K562 (cell line): ENCODE measurements at regions not wholly inside any gene's neighbourhood (a gene's known extent, or its start where the extent isn't known, plus 50 kb on each side); places are given as distances from the start of the nearest gene placed in this dataset.

Experiments
- ATAC-seq: fragments of 200-7000 bp; cut with Tn5 transposase; 3 replicates; pipeline ENCODE4 v1.9.1; 2020; ENCODE audit warnings: moderate library complexity
- BruUV-seq: library from RNA; stranded (reverse); fragments of 400-500 nt; replicated peaks from 2 replicates; lab custom pipeline; 2021; lab: Mats Ljungman, UMichigan
- CTCF ChIA-PET: fragments of 300-600 bp; formaldehyde crosslinking; extraction: SDS; loops from one replicate; lab custom pipeline; 2021; ENCODE audit warnings: low intra/inter-chr PET ratio; lab: Yijun Ruan, JAX
- POLR2A ChIA-PET: fragments of 300-600, 350-650 bp; sonication (Branson Sonifier 250); formaldehyde crosslinking; extraction: SDS; loops from one replicate; lab custom pipeline; 2021; ENCODE audit warnings: antibody characterized with exemption, inconsistent platforms; lab: Yijun Ruan, JAX
- DNase-seq, 4 experiments: peaks; one replicate each; pipeline versions ENCODE4 v3.0.0 to v3.0.0-alpha.2; 2011 to 2018; ENCODE audit warnings: low spot score in 3 of 4, mixed read lengths in 3 of 4; ENCODE audit errors: extremely low read depth in 1 of 4
- FAIRE-seq: peaks from 2 replicates; lab custom pipeline; 2011; peaks lifted over from hg19 to GRCh38; lab: Jason Lieb, UNC
- H2AFZ ChIP-seq: 2 replicates; pipeline ENCODE4 v1.6.0; 2011; ENCODE audit warnings: low read depth, low read length, control low read depth, inconsistent platforms
- H3K27ac ChIP-seq: fragments of 200-600 bp; 3 replicates; pipeline ENCODE4 v1.8.0; 2011; ENCODE audit warnings: low read depth, mild to moderate bottlenecking, control low read depth, inconsistent platforms, low read length, moderate library complexity, mixed read lengths; ENCODE audit errors: extremely low read depth
- H3K27me3 ChIP-seq, 2 experiments: fragments of 300-600 bp in 1 of 2; 2 replicates in 1 of 2; 3 replicates in 1 of 2; pipeline versions ENCODE4 v1.6.0 to v1.8.0; 2011; ENCODE audit warnings: inconsistent platforms in 2 of 2, low read length in 2 of 2, mild to moderate bottlenecking in 1 of 2, mixed read lengths in 1 of 2, moderate library complexity in 1 of 2; ENCODE audit not compliant: control insufficient read depth in 2 of 2, insufficient read depth in 2 of 2
- H3K36me3 ChIP-seq: fragments of 300-600 bp; 3 replicates; pipeline ENCODE4 v1.8.0; 2011; ENCODE audit warnings: mild to moderate bottlenecking, low read length, inconsistent platforms; ENCODE audit not compliant: control insufficient read depth, insufficient read depth
- H3K4me1 ChIP-seq, 2 experiments: fragments of 200-600 bp in 1 of 2; replicated peaks in 1 of 2; 2 replicates in 1 of 2; 3 replicates in 1 of 2; pipeline versions ENCODE4 v1.5.1 to v1.8.0; 2011; ENCODE audit warnings: inconsistent platforms in 2 of 2, low read length in 2 of 2, mild to moderate bottlenecking in 1 of 2, mixed read lengths in 1 of 2, moderate library complexity in 1 of 2; ENCODE audit not compliant: control insufficient read depth in 2 of 2, insufficient read depth in 2 of 2
- H3K4me2 ChIP-seq: 2 replicates; pipeline ENCODE4 v1.6.1; 2011; ENCODE audit warnings: low read length, control low read depth, inconsistent platforms, mixed read lengths; ENCODE audit not compliant: insufficient read depth
- H3K4me3 ChIP-seq: fragments of 200-600 bp; sonication (generic), shearing (Covaris generic); 2 replicates; pipeline ENCODE4 v1.5.1; 2016; ENCODE audit warnings: control low read depth, inconsistent platforms
- H3K79me2 ChIP-seq: fragments of 200-600 bp; 3 replicates; pipeline ENCODE4 v1.8.0; 2011; ENCODE audit warnings: low read length, inconsistent platforms; ENCODE audit not compliant: control insufficient read depth, insufficient read depth
- H3K9ac ChIP-seq, 2 experiments: 2 replicates each; pipeline versions ENCODE4 v1.6.0 to v1.6.1; 2011; ENCODE audit warnings: low read depth in 2 of 2, low read length in 2 of 2, control low read depth in 1 of 2, inconsistent platforms in 1 of 2, mild to moderate bottlenecking in 1 of 2, mixed read lengths in 1 of 2; ENCODE audit not compliant: insufficient read depth in 1 of 2
- H3K9me1 ChIP-seq: one replicate; pipeline ENCODE4 v1.6.0; 2011; ENCODE audit warnings: inconsistent platforms, mild to moderate bottlenecking, low read length, moderate library complexity; ENCODE audit not compliant: control insufficient read depth, insufficient read depth
- H3K9me3 ChIP-seq: replicated peaks from 2 replicates; pipeline ENCODE4 v1.5.1; 2011; ENCODE audit warnings: low read depth, low read length, inconsistent platforms; ENCODE audit not compliant: control insufficient read depth, insufficient read depth
- H4K20me1 ChIP-seq: replicated peaks from 2 replicates; pipeline ENCODE4 v1.6.1; 2011; ENCODE audit warnings: low read length, inconsistent platforms, mixed read lengths; ENCODE audit not compliant: control insufficient read depth, insufficient read depth
- ASH1L ChIP-seq: fragments of 450-650 bp; IDR thresholded peaks from 2 replicates; pipeline ENCODE4 v1.6.1; 2018; ENCODE audit warnings: borderline replicate concordance, mild to moderate bottlenecking, low read depth; ENCODE audit not compliant: partially characterized antibody
- BCL6 ChIP-seq: fragments of 250-450 bp; sonication (Bioruptor Pico); IDR thresholded peaks from 2 replicates; pipeline ENCODE4 v1.4.0; 2020
- CBFA2T2 ChIP-seq: fragments of 450-650 bp; conservative IDR thresholded peaks from 2 replicates; pipeline ENCODE4 v1.6.1; 2017; ENCODE audit warnings: mild to moderate bottlenecking
- CBX5 ChIP-seq: IDR thresholded peaks from 2 replicates; pipeline ENCODE4 v1.6.1; 2014; ENCODE audit warnings: low read depth, borderline replicate concordance
- CCNT2 ChIP-seq: IDR thresholded peaks from 2 replicates; pipeline ENCODE4 v1.6.1; 2011; ENCODE audit warnings: borderline replicate concordance, low read depth, mild to moderate bottlenecking, moderate library complexity, mixed read lengths, low read length; ENCODE audit not compliant: insufficient read length; ENCODE audit errors: extremely low read depth
- CEBPB ChIP-seq: fragments of 450-650 bp; IDR thresholded peaks from 2 replicates; pipeline ENCODE4 v1.6.1; 2016; ENCODE audit warnings: missing genetic modification characterization, missing compliant biosample characterization
- DNMT1 ChIP-seq: fragments of 450-650 bp; IDR thresholded peaks from 2 replicates; pipeline ENCODE4 v1.6.1; 2016; ENCODE audit warnings: antibody characterized with exemption, mild to moderate bottlenecking
- GTF2A2 ChIP-seq: IDR thresholded peaks from 2 replicates; pipeline ENCODE4 v1.6.1; 2016; ENCODE audit warnings: mild to moderate bottlenecking, missing genetic modification characterization, missing compliant biosample characterization
- HNRNPH1 ChIP-seq: fragments of 200-400 bp; formaldehyde crosslinking; optimal IDR thresholded peaks from 2 replicates; pipeline ENCODE3; 2017; ENCODE audit warnings: low read depth, mild to moderate bottlenecking, low read length, moderate library complexity
- LARP7 ChIP-seq: fragments of 450-650 bp; IDR thresholded peaks from 2 replicates; pipeline ENCODE4 v1.6.1; 2016
- NRF1 ChIP-seq, 2 experiments: fragments of 450-650 bp; IDR thresholded peaks in 1 of 2; conservative IDR thresholded peaks in 1 of 2; 2 replicates each; pipeline ENCODE4 v1.6.1; 2014; ENCODE audit warnings: mild to moderate bottlenecking in 2 of 2
- RBM17 ChIP-seq: fragments of 200-400 bp; formaldehyde crosslinking; IDR thresholded peaks from 2 replicates; pipeline ENCODE4 v1.6.1; 2017; ENCODE audit warnings: low read depth, mild to moderate bottlenecking, low read length, borderline replicate concordance
- STAT5B ChIP-seq: fragments of 250-450 bp; sonication (Bioruptor Pico); IDR thresholded peaks from 2 replicates; pipeline ENCODE4 v1.8.0; 2021; ENCODE audit warnings: mild to moderate bottlenecking, inconsistent platforms
- TCFL5 ChIP-seq: fragments of 250-450 bp; sonication (Bioruptor Pico); conservative IDR thresholded peaks from 2 replicates; pipeline ENCODE4 v1.6.1; 2021; ENCODE audit warnings: mild to moderate bottlenecking, moderate library complexity, matching md5 sums
- U2AF1 ChIP-seq: fragments of 200-400 bp; formaldehyde crosslinking; optimal IDR thresholded peaks from 2 replicates; pipeline ENCODE3; 2017; ENCODE audit warnings: mild to moderate bottlenecking, low read depth, low read length, moderate library complexity
- ZNF174 ChIP-seq: fragments of 250-450 bp; sonication (Bioruptor Pico); IDR thresholded peaks from 2 replicates; pipeline ENCODE4 v1.4.0; 2020; ENCODE audit warnings: mild to moderate bottlenecking
- ZNF311 ChIP-seq: fragments of 250-450 bp; sonication (Bioruptor Pico); IDR thresholded peaks from 2 replicates; pipeline ENCODE4 v1.4.0; 2020; ENCODE audit warnings: mild to moderate bottlenecking, moderate library complexity
- WGBS: fragments of 100-300 bp; shearing (Covaris generic); methylation state at CpG from one replicate; pipeline ENCODE4 v1.1.6; 2016; ENCODE audit warnings: low coverage, mixed read lengths; ENCODE audit not compliant: insufficient coverage; ENCODE audit errors: missing lambda C conversion rate; 5-methylcytosine and 5-hydroxymethylcytosine counted together
- in situ Hi-C: fragments of 300-500 bp; cut with MboI; formaldehyde crosslinking; loops from 4 replicates; pipeline ENCODE4 v1.15.0; 2018; ENCODE audit warnings: inconsistent platforms, mixed read lengths
- intact Hi-C: fragments of 100-400 bp; cut with micrococcal nuclease; formaldehyde crosslinking; loops from 2 replicates; pipeline ENCODE4 v1.14.2; 2022
- TF ChIP-seq, protein P1 (sequence below): fragments of 450-650 bp; IDR thresholded peaks from 2 replicates; pipeline ENCODE4 v1.6.1; 2016; ENCODE audit warnings: antibody characterized with exemption
- TF ChIP-seq, protein P2 (sequence below), 2 experiments: fragments of 450-650 bp in 1 of 2; IDR thresholded peaks; 2 replicates each; pipeline ENCODE4 v1.6.1; 2011 to 2017; ENCODE audit warnings: low read depth in 2 of 2, antibody characterized with exemption in 1 of 2, borderline replicate concordance in 1 of 2, low read length in 1 of 2, mild to moderate bottlenecking in 1 of 2, mixed read lengths in 1 of 2; ENCODE audit not compliant: control insufficient read depth in 1 of 2

DNA sequence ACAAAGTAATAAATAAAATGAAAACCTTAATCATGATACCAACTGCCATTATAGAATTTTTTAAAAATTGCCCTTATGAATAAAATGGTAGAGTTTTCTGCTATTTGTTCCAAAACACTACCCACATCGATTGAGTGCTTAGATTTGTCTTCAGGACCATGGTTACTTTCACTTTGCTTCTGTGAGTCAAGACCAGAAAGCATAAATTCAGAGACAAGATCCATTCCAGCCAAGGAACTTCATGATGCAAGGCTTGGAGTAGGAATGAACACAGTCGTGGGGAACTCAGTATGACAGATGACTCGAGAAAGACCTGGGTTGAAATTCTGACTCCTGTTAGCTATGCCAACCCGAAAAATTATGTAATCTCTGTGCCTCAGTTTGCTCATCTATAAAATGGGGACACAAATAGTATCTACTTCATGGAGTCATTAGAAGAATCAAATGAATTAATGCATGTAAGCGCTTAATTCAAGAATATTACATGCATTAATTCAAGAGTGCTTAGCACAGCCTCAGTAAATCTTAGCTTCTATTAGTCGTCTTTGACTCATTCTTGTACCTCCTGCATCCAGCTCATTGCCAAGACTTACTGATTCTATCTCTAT is 72.5 kb upstream of the MYLIP start (continued):
- TF ChIP-seq, protein P1, sequence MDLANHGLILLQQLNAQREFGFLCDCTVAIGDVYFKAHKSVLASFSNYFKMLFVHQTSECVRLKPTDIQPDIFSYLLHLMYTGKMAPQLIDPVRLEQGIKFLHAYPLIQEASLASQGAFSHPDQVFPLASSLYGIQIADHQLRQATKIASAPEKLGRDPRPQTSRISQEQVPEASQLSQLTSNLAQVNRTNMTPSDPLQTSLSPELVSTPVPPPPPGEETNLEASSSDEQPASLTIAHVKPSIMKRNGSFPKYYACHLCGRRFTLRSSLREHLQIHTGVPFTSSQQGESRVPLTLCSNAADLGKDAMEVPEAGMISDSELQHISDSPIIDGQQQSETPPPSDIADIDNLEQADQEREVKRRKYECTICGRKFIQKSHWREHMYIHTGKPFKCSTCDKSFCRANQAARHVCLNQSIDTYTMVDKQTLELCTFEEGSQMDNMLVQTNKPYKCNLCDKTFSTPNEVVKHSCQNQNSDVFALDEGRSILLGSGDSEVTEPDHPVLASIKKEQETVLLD = no peak

DNA sequence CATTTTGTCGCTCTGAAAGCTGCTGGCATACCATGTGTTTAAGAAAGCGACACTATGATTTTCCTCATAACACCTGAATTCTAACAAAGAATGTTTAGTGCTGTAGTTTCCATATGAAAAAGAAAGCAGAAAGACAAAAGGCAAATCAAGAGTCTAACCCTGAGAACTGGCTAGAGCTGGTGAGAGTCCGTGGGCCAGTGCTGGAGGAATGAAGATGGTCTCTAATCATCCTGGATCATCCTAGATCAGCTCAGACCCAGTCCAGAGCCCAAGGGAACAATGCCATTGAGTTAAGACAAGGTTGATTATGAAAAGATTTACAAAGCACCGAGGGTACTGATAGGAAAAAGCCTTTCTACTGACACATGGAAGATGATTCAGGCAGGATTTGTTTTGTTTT is 73.0 kb upstream of the MYLIP start:
- intact Hi-C loops = no loop called here
- 57% methylated on average over 4 of the region's 4 CpGs for WGBS
- in situ Hi-C loops = no loop called here
- DNase-seq = no peak
- Histone ChIP-seq H3K4me3 (no peak overlapping the region), H3K79me2 (no peaks in the 10 kb centered on the region), H3K4me1 (peaks cover 0 to 17% of the 10 kb centered on the region in 2 experiments; a peak in 4 of 5 replicates), H3K27me3 (no peaks in the 10 kb centered on the region), H3K36me3 (no peaks in the 10 kb centered on the region), H3K9ac (no peak overlapping the region; a peak in 1 of 4 replicates), H3K9me1 (no peaks in the 10 kb centered on the region), H2AFZ (peak overlapping the region; percentile 61), H3K4me2 (no peak overlapping the region), H3K27ac (no peak overlapping the region), H4K20me1 (no peaks in the 10 kb centered on the region), H3K9me3 (no peaks in the 10 kb centered on the region)
- CTCF ChIA-PET = no interaction called here
- ATAC-seq = 0 out of 3 replicates have a peak, but pooled peaks have one; percentile 21
- no TSS peak for BruUV-seq
- POLR2A ChIA-PET = interaction anchor here (0.7 kb wide), 1 partner anchor 102 kb away, joined by 3 read pairs; no protein-coding TSS in a partner anchor
- FAIRE-seq = no peak
- TF ChIP-seq LARP7 (no peak), ASH1L (no peak), ZNF311 (CRISPR knock-in tag) (no peak), RBM17 (no peak), ZNF174 (CRISPR knock-in tag) (no peak), CEBPB (tag) (no peak), GTF2A2 (tag) (no peak), U2AF1 (no peak), BCL6 (CRISPR knock-in tag) (no peak), STAT5B (CRISPR knock-in tag) (no peak), NRF1 (conservative IDR thresholded peaks at IDR 0.05 in 1 of 2, IDR thresholded peaks at IDR 0.05 in 1 of 2) (no peak), CCNT2 (no peak), TCFL5 (CRISPR knock-in tag) (no peak), CBX5 (no peak), HNRNPH1 (no peak), CBFA2T2 (no peak), DNMT1 (no peak)
- TF ChIP-seq, protein P2, sequence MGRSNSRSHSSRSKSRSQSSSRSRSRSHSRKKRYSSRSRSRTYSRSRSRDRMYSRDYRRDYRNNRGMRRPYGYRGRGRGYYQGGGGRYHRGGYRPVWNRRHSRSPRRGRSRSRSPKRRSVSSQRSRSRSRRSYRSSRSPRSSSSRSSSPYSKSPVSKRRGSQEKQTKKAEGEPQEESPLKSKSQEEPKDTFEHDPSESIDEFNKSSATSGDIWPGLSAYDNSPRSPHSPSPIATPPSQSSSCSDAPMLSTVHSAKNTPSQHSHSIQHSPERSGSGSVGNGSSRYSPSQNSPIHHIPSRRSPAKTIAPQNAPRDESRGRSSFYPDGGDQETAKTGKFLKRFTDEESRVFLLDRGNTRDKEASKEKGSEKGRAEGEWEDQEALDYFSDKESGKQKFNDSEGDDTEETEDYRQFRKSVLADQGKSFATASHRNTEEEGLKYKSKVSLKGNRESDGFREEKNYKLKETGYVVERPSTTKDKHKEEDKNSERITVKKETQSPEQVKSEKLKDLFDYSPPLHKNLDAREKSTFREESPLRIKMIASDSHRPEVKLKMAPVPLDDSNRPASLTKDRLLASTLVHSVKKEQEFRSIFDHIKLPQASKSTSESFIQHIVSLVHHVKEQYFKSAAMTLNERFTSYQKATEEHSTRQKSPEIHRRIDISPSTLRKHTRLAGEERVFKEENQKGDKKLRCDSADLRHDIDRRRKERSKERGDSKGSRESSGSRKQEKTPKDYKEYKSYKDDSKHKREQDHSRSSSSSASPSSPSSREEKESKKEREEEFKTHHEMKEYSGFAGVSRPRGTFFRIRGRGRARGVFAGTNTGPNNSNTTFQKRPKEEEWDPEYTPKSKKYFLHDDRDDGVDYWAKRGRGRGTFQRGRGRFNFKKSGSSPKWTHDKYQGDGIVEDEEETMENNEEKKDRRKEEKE (IDR thresholded peaks at IDR 0.05; ENCODE audit: borderline replicate concordance in 1 of 2, control insufficient read depth in 1 of 2, low read depth in 2 of 2, low read length in 1 of 2) = no peak
